ENCODE measurements at regions not wholly inside any gene's neighbourhood (a gene's known extent, or its start where the extent isn't known, plus 50 kb on each side); places are given as distances from the start of the nearest gene placed in this dataset.
"Not testable (repeated sequence)": the region's sequence is repeated elsewhere in the genome, so short reads cannot be mapped to it uniquely, and the experiment has no call there.

- TF ChIP-seq EZH2 (IDR thresholded peaks at IDR 0.05); POLR2AphosphoS5 (IDR thresholded peaks at IDR 0.05; ENCODE audit: borderline replicate concordance, low read depth, low read length); FOXP2 (optimal IDR thresholded peaks at IDR 0.05; ENCODE audit: control extremely low read depth, extremely low read length, insufficient read depth): not testable (repeated sequence)
Measured at GRCh38 chr13:18836371-18837178, 345.0 kb downstream of the TUBA3C start.

All from SK-N-MC (cell line).